ENCODE measurements at regions not wholly inside any gene's neighbourhood (a gene's known extent, or its start where the extent isn't known, plus 50 kb on each side); places are given as distances from the start of the nearest gene placed in this dataset.
"Not testable (repeated sequence)": the region's sequence is repeated elsewhere in the genome, so short reads cannot be mapped to it uniquely, and the experiment has no call there.

- H3K36me3 ChIP-seq: no peaks in the 10 kb centered on the region
- 93 to 97% methylated on average over 1 of the region's 1 CpG for WGBS, 2 donors
Measured at GRCh38 chr7:19558527-19558926, 150.3 kb downstream of the POLR1F start.

GRCh38 chr7:19557726-19558465 lies 150.9 kb downstream of the POLR1F start:
- Histone ChIP-seq H3K4me3 (no peak overlapping the region), H3K27ac (no peak overlapping the region), H3K9me3 (peaks cover 0 to 7% (median 0%) of the 10 kb centered on the region in 11 donors), H3K4me1 (no peaks in the 10 kb centered on the region), H3K27me3 (no peaks in the 10 kb centered on the region), H3K36me3 (no peaks in the 10 kb centered on the region)
- no peak for ATAC-seq
- WGBS, 2 donors: 89 to 94% methylated on average over 3 of the region's 3 CpGs
- intact Hi-C loops (cut with DNase I): no loop called here
- DNase-seq: no peak
- TF ChIP-seq CTCF (IDR thresholded peaks at IDR 0.05): no peak

More at GRCh38 chr7:19558527-19558926, 150.3 kb downstream of the POLR1F start:
- Histone ChIP-seq H3K27me3 (no peaks in the 10 kb centered on the region), H3K4me3 (no peak overlapping the region), H3K27ac (no peak overlapping the region), H3K4me1 (no peaks in the 10 kb centered on the region), H3K9me3 (peaks cover 0 to 10% (median 0%) of the 10 kb centered on the region in 11 donors)
- TF ChIP-seq CTCF (IDR thresholded peaks at IDR 0.05): no peak
- ATAC-seq (no peak), DNase-seq (no peak)
- intact Hi-C loops (cut with DNase I): no loop called here

DNA sequence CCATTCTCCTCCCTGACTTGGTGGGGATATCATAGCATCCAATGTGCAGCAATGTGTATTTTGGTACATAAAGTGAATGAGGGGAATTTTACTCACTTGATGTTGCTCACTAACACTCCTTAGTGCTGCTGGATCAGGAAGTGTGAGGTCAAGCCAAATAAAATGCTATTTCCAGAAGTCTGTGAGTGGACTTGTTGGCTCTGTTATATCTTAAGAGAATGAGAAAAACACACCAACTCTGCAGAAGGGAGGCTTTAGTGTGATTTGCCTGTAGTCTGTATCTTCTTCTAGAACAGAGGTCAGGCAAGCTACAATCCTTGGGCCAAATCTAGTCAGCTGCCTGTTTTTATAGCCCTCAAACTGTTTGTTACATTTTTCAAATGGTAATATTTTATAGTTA lies 154.3 kb downstream of the POLR1F start:
- ATAC-seq: peak in 1 of 8 donors; percentile 46
- TF ChIP-seq CTCF (IDR thresholded peaks at IDR 0.05): no peak
- H3K27ac ChIP-seq: no peak overlapping the region

DNA sequence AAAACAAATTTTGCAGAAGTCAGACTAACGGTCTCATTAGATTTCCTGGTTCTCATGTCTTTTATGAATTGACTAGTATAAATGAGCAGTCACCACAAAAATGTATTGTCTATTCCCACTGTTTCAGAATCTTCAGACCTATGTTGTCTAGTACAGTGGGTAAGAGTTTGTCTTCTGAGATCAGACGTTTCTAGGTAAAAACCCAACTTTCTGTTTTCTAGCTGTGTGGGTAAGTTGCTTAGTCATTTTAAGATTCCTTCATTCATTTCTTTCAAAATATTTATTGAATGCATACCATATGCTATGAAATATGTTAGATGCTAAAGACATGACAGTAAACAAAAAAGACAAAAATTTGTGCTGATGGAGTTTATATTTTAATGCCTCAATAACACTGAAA lies 156.3 kb downstream of the POLR1F start:
- H3K4me1 ChIP-seq: no peaks in the 10 kb centered on the region
- WGBS, 2 donors: 77 to 82% methylated on average over 2 of the region's 2 CpGs
- no peaks in the 10 kb centered on the region for H3K9me3 ChIP-seq
- DNase-seq (no peak), ATAC-seq (no peak)
- no peak overlapping the region for H3K27ac ChIP-seq
- no peak overlapping the region for H3K4me3 ChIP-seq
- no peaks in the 10 kb centered on the region for H3K36me3 ChIP-seq
- intact Hi-C loops (cut with DNase I): no loop called here
- TF ChIP-seq CTCF (IDR thresholded peaks at IDR 0.05): no peak
- H3K27me3 ChIP-seq: no peaks in the 10 kb centered on the region

More for the DNA sequence above, 154.3 kb downstream of the POLR1F start:
- Histone ChIP-seq H3K36me3 (no peaks in the 10 kb centered on the region), H3K9me3 (no peaks in the 10 kb centered on the region), H3K4me3 (no peak overlapping the region), H3K4me1 (no peaks in the 10 kb centered on the region), H3K27me3 (no peaks in the 10 kb centered on the region)
- intact Hi-C loops (cut with DNase I): no loop called here
- DNase-seq: no peak

DNA sequence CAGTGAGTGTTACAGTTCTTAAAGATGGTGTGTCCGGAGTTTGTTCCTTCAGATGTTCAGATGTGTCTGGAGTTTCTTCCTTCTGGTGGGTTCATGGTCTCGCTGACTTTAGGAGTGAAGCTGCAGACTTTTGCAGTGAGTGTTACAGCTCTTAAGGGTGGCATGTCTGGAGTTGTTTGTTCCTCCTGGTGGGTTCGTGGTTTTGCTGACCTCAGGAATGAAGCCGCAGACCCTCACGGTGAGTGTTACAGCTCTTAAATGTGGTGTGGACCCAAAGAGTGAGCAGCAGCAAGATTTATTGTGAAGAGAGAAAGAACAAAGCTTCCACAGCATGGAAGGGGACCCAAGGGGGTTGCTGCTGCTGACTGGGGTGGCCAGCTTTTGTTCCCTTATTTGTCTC lies 159.6 kb downstream of the POLR1F start:
- not testable (repeated sequence) for ATAC-seq
- 66 to 85% methylated on average over 5 of the region's 5 CpGs for WGBS, 2 donors

More for the DNA sequence above, 159.6 kb downstream of the POLR1F start:
- H3K27me3 ChIP-seq; H3K36me3 ChIP-seq; DNase-seq; H3K27ac ChIP-seq; H3K4me3 ChIP-seq; intact Hi-C loops (cut with DNase I); H3K4me1 ChIP-seq: not testable (repeated sequence)
- peaks cover 0 to 25% (median 4%) of the 10 kb centered on the region in 11 donors for H3K9me3 ChIP-seq
